ENCODE measurements at regions not wholly inside any gene's neighbourhood (a gene's known extent, or its start where the extent isn't known, plus 50 kb on each side); places are given as distances from the start of the nearest gene placed in this dataset.

DNA sequence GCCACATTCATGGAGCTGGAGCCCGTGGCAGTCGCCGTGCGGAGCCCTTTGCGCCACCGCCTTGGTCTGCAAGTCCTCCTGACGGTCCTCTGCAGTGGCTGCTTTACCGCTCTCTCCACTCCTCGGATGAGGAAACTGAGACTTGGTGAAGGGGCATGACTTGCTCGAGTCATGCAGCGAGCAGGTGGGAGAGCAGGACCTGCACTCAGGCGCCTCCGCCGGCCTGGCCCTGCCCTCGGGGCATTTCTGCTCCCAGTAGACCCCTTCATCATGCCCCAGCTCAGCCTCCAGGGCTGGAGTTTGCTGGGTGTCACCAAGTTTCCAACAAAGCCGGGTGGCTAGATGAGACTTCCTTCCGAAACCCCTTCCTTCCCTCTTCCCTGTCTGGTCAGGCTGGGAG, 100.0 kb upstream of the TARDBP start:
- DNase-seq (ENCODE audit: low read depth, low spot score) (no peak), FAIRE-seq (no peak)
- BruUV-seq (replicated peaks): no TSS peak
- Histone ChIP-seq H3K79me2 (ENCODE audit: control insufficient read depth, insufficient read depth, low read length) (no peaks in the 10 kb centered on the region), H3K27ac (ENCODE audit: insufficient read depth, low read depth, low read length) (no peak overlapping the region), H3K27me3 (ENCODE audit: control insufficient read depth in 2 of 2, insufficient read depth in 2 of 2, low read length in 2 of 2) (peaks cover 0 to 4% of the 10 kb centered on the region in 2 experiments), H2AFZ (ENCODE audit: low read depth, low read length) (no peak overlapping the region), H3K9me3 (replicated peaks; ENCODE audit: control insufficient read depth, insufficient read depth, low read length) (no peaks in the 10 kb centered on the region), H3K4me2 (ENCODE audit: insufficient read depth, low read length) (no peak overlapping the region), H3K9ac (replicated peaks; ENCODE audit: extremely low read depth, insufficient read depth, low read length) (no peak overlapping the region), H4K20me1 (replicated peaks; ENCODE audit: control insufficient read depth, extremely low read depth, insufficient read depth, low read length) (no peaks in the 10 kb centered on the region), H3K9me1 (replicated peaks; ENCODE audit: control insufficient read depth, extremely low read depth, insufficient read depth, low read length) (no peaks in the 10 kb centered on the region), H3K4me3 (replicated peaks in 1 of 3; ENCODE audit: insufficient read depth in 1 of 3, low read depth in 1 of 3, low read length in 3 of 3) (no peak overlapping the region), H3K4me1 (ENCODE audit: control insufficient read depth, extremely low read depth, insufficient read depth, low read length) (no peaks in the 10 kb centered on the region), H3K36me3 (ENCODE audit: control insufficient read depth in 2 of 2, extremely low read depth in 1 of 2, insufficient read depth in 2 of 2, low read length in 2 of 2) (no peaks in the 10 kb centered on the region)
- CTCF ChIA-PET: interaction anchor here (0.7 kb wide), 1 partner anchor 417 kb away, joined by 3 read pairs; no protein-coding TSS in a partner anchor
- dilution Hi-C loops (cut with MboI; ENCODE audit: extremely low pct_ligation_motif_present, low sequenced_read_pairs): no loop called here
- POLR2A ChIA-PET: no interaction called here
- TF ChIP-seq CTCF (IDR thresholded peaks at IDR 0.05; ENCODE audit: extremely low read depth in 1 of 2, insufficient read depth in 1 of 2, low read depth in 1 of 2, low read length in 2 of 2) (no peak), JUN (IDR thresholded peaks at IDR 0.05; ENCODE audit: borderline replicate concordance, insufficient read depth, insufficient read length, low read depth) (no peak), GATA2 (IDR thresholded peaks at IDR 0.05; ENCODE audit: insufficient read depth, insufficient read length, low read depth, low read length) (no peak)
- TF ChIP-seq, protein P1, sequence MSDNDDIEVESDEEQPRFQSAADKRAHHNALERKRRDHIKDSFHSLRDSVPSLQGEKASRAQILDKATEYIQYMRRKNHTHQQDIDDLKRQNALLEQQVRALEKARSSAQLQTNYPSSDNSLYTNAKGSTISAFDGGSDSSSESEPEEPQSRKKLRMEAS (IDR thresholded peaks at IDR 0.05; ENCODE audit: insufficient read depth, insufficient read length): no peak
- intact Hi-C loops (cut with micrococcal nuclease): no loop called here

GRCh38 chr1:10914056-10914455, 98.4 kb upstream of the TARDBP start:
- CTCF ChIA-PET: no interaction called here
- POLR2A ChIA-PET: no interaction called here
- Histone ChIP-seq H3K27ac (ENCODE audit: insufficient read depth, low read depth, low read length) (no peak overlapping the region), H3K4me1 (ENCODE audit: control insufficient read depth, extremely low read depth, insufficient read depth, low read length) (no peaks in the 10 kb centered on the region), H3K27me3 (ENCODE audit: control insufficient read depth in 2 of 2, insufficient read depth in 2 of 2, low read length in 2 of 2) (peaks cover 0 to 6% of the 10 kb centered on the region in 2 experiments), H3K36me3 (ENCODE audit: control insufficient read depth in 2 of 2, extremely low read depth in 1 of 2, insufficient read depth in 2 of 2, low read length in 2 of 2) (no peaks in the 10 kb centered on the region), H3K9me3 (replicated peaks; ENCODE audit: control insufficient read depth, insufficient read depth, low read length) (no peaks in the 10 kb centered on the region), H3K4me3 (replicated peaks in 1 of 3; ENCODE audit: insufficient read depth in 1 of 3, low read depth in 1 of 3, low read length in 3 of 3) (no peak overlapping the region), H3K9me1 (replicated peaks; ENCODE audit: control insufficient read depth, extremely low read depth, insufficient read depth, low read length) (no peaks in the 10 kb centered on the region), H2AFZ (ENCODE audit: low read depth, low read length) (no peak overlapping the region), H3K4me2 (ENCODE audit: insufficient read depth, low read length) (no peak overlapping the region), H3K79me2 (ENCODE audit: control insufficient read depth, insufficient read depth, low read length) (no peaks in the 10 kb centered on the region), H4K20me1 (replicated peaks; ENCODE audit: control insufficient read depth, extremely low read depth, insufficient read depth, low read length) (no peaks in the 10 kb centered on the region), H3K9ac (replicated peaks; ENCODE audit: extremely low read depth, insufficient read depth, low read length) (no peak overlapping the region)
- BruUV-seq (replicated peaks): no TSS peak
- DNase-seq (ENCODE audit: low read depth, low spot score) (no peak), FAIRE-seq (no peak)
- intact Hi-C loops (cut with micrococcal nuclease): no loop called here
- dilution Hi-C loops (cut with MboI; ENCODE audit: extremely low pct_ligation_motif_present, low sequenced_read_pairs): no loop called here
- TF ChIP-seq POLR2AphosphoS5 (IDR thresholded peaks at IDR 0.05; ENCODE audit: insufficient read depth, low read depth, low read length): no peak
- TF ChIP-seq, protein P1 (IDR thresholded peaks at IDR 0.05; ENCODE audit: insufficient read depth, insufficient read length): no peak
- no peak for TF ChIP-seq CTCF (IDR thresholded peaks at IDR 0.05; ENCODE audit: extremely low read depth in 1 of 2, insufficient read depth in 1 of 2, low read depth in 1 of 2, low read length in 2 of 2)
